H1 (cell line): ENCODE measurements at regions not wholly inside any gene's neighbourhood (a gene's known extent, or its start where the extent isn't known, plus 50 kb on each side); places are given as distances from the start of the nearest gene placed in this dataset.

ENCODE experiments used
- BACH1 ChIP-seq: IDR thresholded peaks from 2 replicates; pipeline ENCODE4 v1.6.1; 2012; ENCODE audit warnings: low read length, improper control_type of control experiment
- CBX8 ChIP-seq: fragments of 300-800, 300-1000 bp; sonication (generic); IDR thresholded peaks from 2 replicates; pipeline ENCODE4 v1.7.1; 2016; ENCODE audit warnings: low read depth, low read length, borderline replicate concordance
- EP300 ChIP-seq, 2 experiments: IDR thresholded peaks; 1 replicate in 1 of 2; 2 replicates in 1 of 2; pipeline ENCODE4 v1.6.1; 2011 to 2012; ENCODE audit warnings: low read depth in 2 of 2, low read length in 2 of 2, mild to moderate bottlenecking in 2 of 2, borderline replicate concordance in 1 of 2, inconsistent platforms in 1 of 2, moderate library complexity in 1 of 2
- JUN ChIP-seq: IDR thresholded peaks from 2 replicates; pipeline ENCODE4 v1.6.1; 2011; ENCODE audit warnings: low read depth, mild to moderate bottlenecking, improper control_type of control experiment, low read length
- POLR2AphosphoS5 ChIP-seq: IDR thresholded peaks from 2 replicates; pipeline ENCODE4 v1.6.1; 2011; ENCODE audit warnings: low read depth, low read length
- POU5F1 ChIP-seq: IDR thresholded peaks from 2 replicates; pipeline ENCODE4 v1.6.1; 2011; ENCODE audit warnings: low read depth, mild to moderate bottlenecking, low read length, moderate library complexity
- RNF2 ChIP-seq: fragments of 200-900, 300-1000 bp; sonication (generic); IDR thresholded peaks from 2 replicates; pipeline ENCODE4 v1.7.1; 2016; ENCODE audit warnings: borderline replicate concordance, low read depth, mild to moderate bottlenecking, antibody characterized with exemption, low read length; ENCODE audit not compliant: poor library complexity, severe bottlenecking; ENCODE audit errors: missing control alignments
- TEAD4 ChIP-seq: IDR thresholded peaks from 2 replicates; pipeline ENCODE4 v1.6.1; 2012; ENCODE audit warnings: low read depth, low read length, inconsistent platforms, mixed read lengths
- TF ChIP-seq, protein P1 (sequence below), 3 experiments: IDR thresholded peaks; 1 replicate in 2 of 3; 2 replicates in 1 of 3; pipeline versions ENCODE4 v1.5.1 to v1.6.1; 2011; ENCODE audit warnings: low read length in 3 of 3, mild to moderate bottlenecking in 3 of 3, inconsistent platforms in 2 of 3, low read depth in 1 of 3, moderate library complexity in 1 of 3; ENCODE audit not compliant: insufficient read depth in 1 of 3; ENCODE audit errors: control extremely low read depth in 1 of 3

DNA sequence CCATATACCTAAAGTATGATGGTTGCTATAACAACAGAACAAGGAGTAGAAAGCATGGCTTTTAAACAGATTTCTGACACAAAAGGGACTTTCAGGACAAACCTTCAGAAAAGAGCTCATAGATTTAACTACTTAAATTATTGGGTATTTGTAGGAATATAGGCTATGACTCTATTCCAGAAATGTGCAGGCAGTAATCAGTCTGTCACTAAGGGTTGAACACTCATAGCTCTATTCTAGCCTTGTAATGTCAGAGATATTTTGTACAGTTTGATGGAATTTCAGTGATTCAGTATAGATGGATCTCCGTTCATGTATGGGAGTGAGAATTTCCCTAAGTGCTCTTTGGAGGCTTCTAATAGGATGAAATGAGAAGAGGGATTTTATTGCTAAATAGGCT, 82.8 kb downstream of the EXTL2 start:
- TF ChIP-seq BACH1 (no peak), CBX8 (no peak), TEAD4 (no peak), EP300 (IDR thresholded peaks at IDR 0.05; ENCODE audit: borderline replicate concordance in 1 of 2, low read depth in 2 of 2, low read length in 2 of 2) (no peak), RNF2 (no peak), JUN (no peak), POLR2AphosphoS5 (no peak), POU5F1 (no peak)
- TF ChIP-seq, protein P1, sequence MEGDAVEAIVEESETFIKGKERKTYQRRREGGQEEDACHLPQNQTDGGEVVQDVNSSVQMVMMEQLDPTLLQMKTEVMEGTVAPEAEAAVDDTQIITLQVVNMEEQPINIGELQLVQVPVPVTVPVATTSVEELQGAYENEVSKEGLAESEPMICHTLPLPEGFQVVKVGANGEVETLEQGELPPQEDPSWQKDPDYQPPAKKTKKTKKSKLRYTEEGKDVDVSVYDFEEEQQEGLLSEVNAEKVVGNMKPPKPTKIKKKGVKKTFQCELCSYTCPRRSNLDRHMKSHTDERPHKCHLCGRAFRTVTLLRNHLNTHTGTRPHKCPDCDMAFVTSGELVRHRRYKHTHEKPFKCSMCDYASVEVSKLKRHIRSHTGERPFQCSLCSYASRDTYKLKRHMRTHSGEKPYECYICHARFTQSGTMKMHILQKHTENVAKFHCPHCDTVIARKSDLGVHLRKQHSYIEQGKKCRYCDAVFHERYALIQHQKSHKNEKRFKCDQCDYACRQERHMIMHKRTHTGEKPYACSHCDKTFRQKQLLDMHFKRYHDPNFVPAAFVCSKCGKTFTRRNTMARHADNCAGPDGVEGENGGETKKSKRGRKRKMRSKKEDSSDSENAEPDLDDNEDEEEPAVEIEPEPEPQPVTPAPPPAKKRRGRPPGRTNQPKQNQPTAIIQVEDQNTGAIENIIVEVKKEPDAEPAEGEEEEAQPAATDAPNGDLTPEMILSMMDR (IDR thresholded peaks at IDR 0.05; ENCODE audit: control extremely low read depth in 1 of 3, insufficient read depth in 1 of 3, low read depth in 1 of 3, low read length in 3 of 3) = no peak
